Erythroblast (primary cell): ENCODE measurements at regions not wholly inside any gene's neighbourhood (a gene's known extent, or its start where the extent isn't known, plus 50 kb on each side); places are given as distances from the start of the nearest gene placed in this dataset.

Experiments used
- DNase-seq, 2 experiments: peaks; one replicate each; lab custom pipeline; 2025; lab: John Stamatoyannopoulos, UW
- GATA1 ChIP-seq: IDR thresholded peaks from 2 replicates; pipeline ENCODE4 v1.6.1; 2011; ENCODE audit warnings: low read depth, mild to moderate bottlenecking, control low read depth, low read length, moderate library complexity
- POLR2A ChIP-seq: IDR thresholded peaks from 2 replicates; pipeline ENCODE4 v1.6.1; 2011; ENCODE audit warnings: mild to moderate bottlenecking, low read length

DNA sequence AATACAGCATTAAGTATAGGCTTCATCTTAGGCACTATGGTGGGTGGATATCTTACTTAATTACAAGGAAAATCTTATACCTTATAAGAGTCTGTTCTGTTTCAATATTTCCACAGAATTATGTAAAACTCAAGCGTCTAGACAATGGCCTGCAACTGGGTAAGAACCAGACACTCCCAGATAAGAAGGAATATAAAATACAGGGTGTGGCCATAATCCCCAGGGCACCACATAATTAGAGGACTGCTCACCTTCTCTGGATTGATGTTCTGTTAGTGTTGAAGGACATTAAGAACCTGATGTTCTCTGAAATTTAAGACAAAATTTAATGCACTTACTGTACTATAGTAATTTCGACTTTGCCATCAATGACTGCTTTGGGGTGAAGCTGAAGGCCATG lies 198.2 kb upstream of the ARSJ start:
- no peak for TF ChIP-seq GATA1
- TF ChIP-seq POLR2A: no peak

GRCh38 chr4:114178392-114178791 lies 198.9 kb upstream of the ARSJ start:
- DNase-seq: no peak
- TF ChIP-seq GATA1 (no peak), POLR2A (no peak)

More for the DNA sequence above, 198.2 kb upstream of the ARSJ start:
- DNase-seq: no peak

GRCh38 chr4:114180481-114180880 lies 201.0 kb upstream of the ARSJ start:
- TF ChIP-seq POLR2A (no peak), GATA1 (no peak)
- peak in 1 of 2 experiments; percentile 5 for DNase-seq

GRCh38 chr4:114184901-114185300 lies 205.5 kb upstream of the ARSJ start:
- TF ChIP-seq GATA1 (no peak), POLR2A (no peak)
- no peak for DNase-seq

- no peak for DNase-seq
- TF ChIP-seq GATA1: no peak
- TF ChIP-seq POLR2A: no peak
These were observed 208.1 kb upstream of the ARSJ start for GRCh38 chr4:114187592-114187991.

DNA sequence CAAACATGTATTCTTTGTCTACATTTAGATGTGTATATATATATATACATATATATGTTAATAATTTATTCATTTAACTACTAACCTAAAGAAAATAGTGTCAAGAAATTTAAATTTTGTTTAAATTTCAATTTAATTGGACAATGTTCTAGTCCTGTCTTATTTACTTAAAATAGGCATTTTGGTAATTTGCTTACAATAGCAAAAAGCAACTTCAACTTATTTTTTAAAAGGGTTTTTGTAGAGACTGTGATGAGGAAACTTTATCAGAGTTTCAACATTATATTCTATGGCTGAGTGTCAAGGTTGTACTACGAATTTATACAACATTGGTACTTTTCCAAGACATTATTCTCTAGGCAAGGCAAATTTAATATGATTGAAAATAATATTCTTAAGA lies 212.0 kb upstream of the ARSJ start:
- no peak for TF ChIP-seq GATA1
- no peak for TF ChIP-seq POLR2A
- DNase-seq: no peak

GRCh38 chr4:114192854-114193253 lies 213.4 kb upstream of the ARSJ start:
- no peak for DNase-seq
- TF ChIP-seq GATA1 (no peak), POLR2A (no peak)

DNA sequence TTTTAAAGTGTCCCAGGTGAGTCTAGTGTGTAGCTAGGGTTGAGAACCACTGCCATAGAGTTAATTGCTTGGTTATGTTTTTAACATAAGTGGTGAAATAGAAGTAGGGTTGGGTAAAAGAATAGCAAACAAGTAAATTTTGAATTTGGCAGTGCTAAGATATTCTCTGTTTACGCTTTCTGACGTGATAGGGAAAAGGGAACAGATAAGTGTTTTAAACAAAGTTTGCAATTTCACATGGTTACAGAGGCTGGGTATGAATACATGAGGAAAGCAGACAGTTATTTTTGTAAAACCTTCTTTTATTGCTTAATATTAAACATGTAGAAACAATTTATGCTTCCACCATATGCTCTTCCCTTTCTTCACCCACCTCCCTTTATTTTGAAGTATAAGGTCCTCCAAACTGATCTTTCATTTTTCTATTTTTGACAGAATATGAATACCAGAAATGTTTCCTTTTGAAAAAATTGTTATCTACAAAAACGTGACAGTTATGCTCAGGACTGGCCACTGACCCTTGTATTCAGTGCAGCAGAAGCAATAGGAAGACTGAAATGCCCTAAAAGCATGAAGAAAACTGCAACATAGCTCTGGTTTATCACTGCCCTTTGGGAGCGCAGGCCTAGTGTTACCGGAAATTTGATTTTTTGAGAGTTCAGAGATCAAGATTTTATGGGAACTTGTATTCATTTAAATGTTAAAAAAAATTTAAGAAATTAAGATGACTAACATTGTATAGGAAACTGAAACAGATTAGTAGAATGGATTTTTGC lies 214.4 kb upstream of the ARSJ start:
- TF ChIP-seq POLR2A (no peak), GATA1 (no peak)
- no peak for DNase-seq

- TF ChIP-seq GATA1: no peak
- no peak for TF ChIP-seq POLR2A
- DNase-seq: no peak
These were observed 217.2 kb upstream of the ARSJ start for GRCh38 chr4:114196606-114197005.

GRCh38 chr4:114200026-114200425 lies 220.6 kb upstream of the ARSJ start:
- no peak for DNase-seq
- no peak for TF ChIP-seq POLR2A
- no peak for TF ChIP-seq GATA1

GRCh38 chr4:114205261-114205660 lies 225.8 kb upstream of the ARSJ start:
- DNase-seq: no peak
- no peak for TF ChIP-seq GATA1
- no peak for TF ChIP-seq POLR2A

DNA sequence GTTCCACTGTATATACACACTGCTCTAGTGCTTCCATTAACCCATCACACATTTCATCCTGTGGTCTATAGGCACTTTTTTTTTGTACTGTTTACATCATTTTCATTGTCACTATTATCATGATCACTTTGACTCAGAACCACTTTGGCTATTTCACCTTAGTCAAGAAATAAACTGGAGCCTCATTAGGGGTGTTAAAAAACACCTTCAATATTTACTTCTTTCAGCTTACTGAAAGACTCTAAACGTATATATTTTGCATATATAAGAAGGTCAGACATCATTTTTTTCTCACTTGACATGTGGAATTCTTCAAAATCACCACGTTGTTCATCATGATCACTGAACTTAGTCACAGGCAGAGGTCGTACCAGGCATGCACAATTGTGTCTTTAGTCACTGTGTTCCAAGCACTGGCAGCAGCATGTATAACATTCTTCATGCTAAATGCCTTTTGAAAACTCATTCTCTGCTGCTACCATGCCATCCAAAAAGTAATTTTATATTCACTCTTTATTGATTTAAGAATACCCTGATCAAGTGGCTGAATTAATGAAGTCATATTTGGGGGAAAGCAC lies 229.2 kb upstream of the ARSJ start:
- DNase-seq: no peak
- TF ChIP-seq GATA1 (no peak), POLR2A (no peak)

GRCh38 chr4:114209584-114209983 lies 230.1 kb upstream of the ARSJ start:
- TF ChIP-seq POLR2A (no peak), GATA1 (no peak)
- no peak for DNase-seq

GRCh38 chr4:114211556-114211955 lies 232.1 kb upstream of the ARSJ start:
- TF ChIP-seq POLR2A: no peak
- TF ChIP-seq GATA1: no peak
- no peak for DNase-seq

DNA sequence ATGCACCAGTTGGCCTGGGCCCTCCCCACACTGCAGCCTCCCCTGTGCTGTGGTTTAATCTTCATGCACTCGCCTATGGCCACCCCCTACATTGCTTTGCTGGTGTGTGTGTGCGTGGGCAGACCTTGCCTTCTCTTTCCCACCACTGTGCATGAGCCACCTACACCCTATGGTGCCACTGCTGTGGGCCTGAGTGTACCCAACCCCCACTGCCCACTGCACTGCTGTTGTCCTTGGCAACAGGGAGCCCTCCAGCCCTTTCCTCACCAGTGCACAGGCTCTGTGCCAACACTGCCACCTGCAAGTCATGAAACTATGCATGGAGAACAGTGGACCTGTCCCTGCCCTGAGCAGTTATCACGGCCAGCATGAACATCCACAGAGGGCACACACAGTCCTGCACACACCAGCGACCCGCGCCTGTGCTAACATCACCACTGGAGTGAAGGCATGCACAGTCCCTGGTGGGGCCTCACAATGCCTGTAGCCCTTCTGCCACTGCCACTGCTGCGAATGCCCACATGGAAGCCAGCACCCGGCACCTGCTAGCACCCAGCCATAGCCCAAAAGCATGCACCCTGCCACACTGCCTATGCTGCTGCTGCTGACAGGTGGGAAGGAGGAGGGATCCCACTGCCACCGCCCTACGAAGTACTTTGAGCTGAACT lies 237.8 kb upstream of the ARSJ start:
- no peak for TF ChIP-seq POLR2A
- no peak for TF ChIP-seq GATA1
- DNase-seq: no peak
